ENCODE measurements at regions not wholly inside any gene's neighbourhood (a gene's known extent, or its start where the extent isn't known, plus 50 kb on each side); places are given as distances from the start of the nearest gene placed in this dataset.

- TF ChIP-seq SIN3A (IDR thresholded peaks at IDR 0.05; ENCODE audit: borderline replicate concordance, insufficient read depth, low read length) (no peak), POLR2AphosphoS5 (IDR thresholded peaks at IDR 0.05; ENCODE audit: low read depth, low read length) (no peak), REST (IDR thresholded peaks at IDR 0.05; ENCODE audit: insufficient read depth in 1 of 2, low read depth in 2 of 2, low read length in 2 of 2) (no peak)
These were observed 53.0 kb upstream of the TNKS2 start for GRCh38 chr10:91745090-91745831.

GRCh38 chr10:91743465-91743864 lies 54.8 kb upstream of the TNKS2 start:
- no peak for TF ChIP-seq TAF1 (IDR thresholded peaks at IDR 0.05; ENCODE audit: borderline replicate concordance, insufficient read depth, low read length)
- no peak for TF ChIP-seq REST (IDR thresholded peaks at IDR 0.05; ENCODE audit: insufficient read depth in 1 of 2, low read depth in 2 of 2, low read length in 2 of 2)
- TF ChIP-seq FOXP2 (optimal IDR thresholded peaks at IDR 0.05; ENCODE audit: borderline replicate concordance, extremely low read depth, extremely low read length, insufficient read depth), result no peak
- no peak for TF ChIP-seq POLR2AphosphoS5 (IDR thresholded peaks at IDR 0.05; ENCODE audit: low read depth, low read length)
- no peak for TF ChIP-seq SIN3A (IDR thresholded peaks at IDR 0.05; ENCODE audit: borderline replicate concordance, insufficient read depth, low read length)

GRCh38 chr10:91742229-91742628 lies 56.0 kb upstream of the TNKS2 start:
- TF ChIP-seq FOXP2 (optimal IDR thresholded peaks at IDR 0.05; ENCODE audit: borderline replicate concordance, extremely low read depth, extremely low read length, insufficient read depth) (no peak), POLR2AphosphoS5 (IDR thresholded peaks at IDR 0.05; ENCODE audit: low read depth, low read length) (no peak), REST (IDR thresholded peaks at IDR 0.05; ENCODE audit: insufficient read depth in 1 of 2, low read depth in 2 of 2, low read length in 2 of 2) (no peak), SIN3A (IDR thresholded peaks at IDR 0.05; ENCODE audit: borderline replicate concordance, insufficient read depth, low read length) (no peak), TAF1 (IDR thresholded peaks at IDR 0.05; ENCODE audit: borderline replicate concordance, insufficient read depth, low read length) (no peak)

GRCh38 chr10:91741356-91741755 lies 56.9 kb upstream of the TNKS2 start:
- TF ChIP-seq REST (IDR thresholded peaks at IDR 0.05; ENCODE audit: insufficient read depth in 1 of 2, low read depth in 2 of 2, low read length in 2 of 2) (no peak), FOXP2 (optimal IDR thresholded peaks at IDR 0.05; ENCODE audit: borderline replicate concordance, extremely low read depth, extremely low read length, insufficient read depth) (no peak), TAF1 (IDR thresholded peaks at IDR 0.05; ENCODE audit: borderline replicate concordance, insufficient read depth, low read length) (no peak), POLR2AphosphoS5 (IDR thresholded peaks at IDR 0.05; ENCODE audit: low read depth, low read length) (no peak), SIN3A (IDR thresholded peaks at IDR 0.05; ENCODE audit: borderline replicate concordance, insufficient read depth, low read length) (no peak)

Data from PFSK-1 (cell line).